GM12875 (cell line): ENCODE measurements at regions not wholly inside any gene's neighbourhood (a gene's known extent, or its start where the extent isn't known, plus 50 kb on each side); places are given as distances from the start of the nearest gene placed in this dataset.

Source experiments
- H3K4me3 ChIP-seq: one replicate; pipeline ENCODE4 v1.5.1; 2011; ENCODE audit warnings: low read depth, low read length, control low read depth
- TF ChIP-seq, protein P1 (sequence below): IDR thresholded peaks from 2 replicates; pipeline ENCODE4 v1.5.1; 2011; ENCODE audit warnings: low read depth, mild to moderate bottlenecking, control low read depth, inconsistent platforms, low read length, moderate library complexity, borderline replicate concordance; ENCODE audit not compliant: insufficient read depth

GRCh38 chr16:9327253-9327652 is 235.8 kb downstream of the HAPSTR1 start:
- H3K4me3 ChIP-seq = no peak overlapping the region
- TF ChIP-seq, protein P1, sequence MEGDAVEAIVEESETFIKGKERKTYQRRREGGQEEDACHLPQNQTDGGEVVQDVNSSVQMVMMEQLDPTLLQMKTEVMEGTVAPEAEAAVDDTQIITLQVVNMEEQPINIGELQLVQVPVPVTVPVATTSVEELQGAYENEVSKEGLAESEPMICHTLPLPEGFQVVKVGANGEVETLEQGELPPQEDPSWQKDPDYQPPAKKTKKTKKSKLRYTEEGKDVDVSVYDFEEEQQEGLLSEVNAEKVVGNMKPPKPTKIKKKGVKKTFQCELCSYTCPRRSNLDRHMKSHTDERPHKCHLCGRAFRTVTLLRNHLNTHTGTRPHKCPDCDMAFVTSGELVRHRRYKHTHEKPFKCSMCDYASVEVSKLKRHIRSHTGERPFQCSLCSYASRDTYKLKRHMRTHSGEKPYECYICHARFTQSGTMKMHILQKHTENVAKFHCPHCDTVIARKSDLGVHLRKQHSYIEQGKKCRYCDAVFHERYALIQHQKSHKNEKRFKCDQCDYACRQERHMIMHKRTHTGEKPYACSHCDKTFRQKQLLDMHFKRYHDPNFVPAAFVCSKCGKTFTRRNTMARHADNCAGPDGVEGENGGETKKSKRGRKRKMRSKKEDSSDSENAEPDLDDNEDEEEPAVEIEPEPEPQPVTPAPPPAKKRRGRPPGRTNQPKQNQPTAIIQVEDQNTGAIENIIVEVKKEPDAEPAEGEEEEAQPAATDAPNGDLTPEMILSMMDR = no peak

DNA sequence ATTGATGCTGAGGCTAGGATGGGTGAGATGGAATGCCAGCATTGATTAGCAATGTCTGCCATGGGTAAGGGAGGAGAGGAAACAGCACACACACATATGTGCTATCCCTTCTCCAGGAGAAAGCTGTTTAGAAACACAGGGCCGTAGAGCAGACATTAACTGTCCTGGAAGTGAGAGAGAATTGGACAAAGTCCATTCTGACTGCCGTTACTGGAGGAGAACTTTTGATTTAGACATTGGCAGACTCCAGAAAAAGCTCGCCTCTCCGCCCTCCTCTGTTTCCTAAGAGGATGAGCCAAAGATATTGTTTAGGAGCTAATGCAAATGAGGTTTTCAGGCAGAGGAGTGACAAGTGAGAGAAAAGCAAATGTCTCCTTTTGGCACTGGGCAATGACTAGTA is 237.0 kb downstream of the HAPSTR1 start:
- TF ChIP-seq, protein P1 = no peak
- no peak overlapping the region for H3K4me3 ChIP-seq

GRCh38 chr16:9330095-9330494 is 238.7 kb downstream of the HAPSTR1 start:
- TF ChIP-seq, protein P1 = no peak
- no peak overlapping the region for H3K4me3 ChIP-seq

DNA sequence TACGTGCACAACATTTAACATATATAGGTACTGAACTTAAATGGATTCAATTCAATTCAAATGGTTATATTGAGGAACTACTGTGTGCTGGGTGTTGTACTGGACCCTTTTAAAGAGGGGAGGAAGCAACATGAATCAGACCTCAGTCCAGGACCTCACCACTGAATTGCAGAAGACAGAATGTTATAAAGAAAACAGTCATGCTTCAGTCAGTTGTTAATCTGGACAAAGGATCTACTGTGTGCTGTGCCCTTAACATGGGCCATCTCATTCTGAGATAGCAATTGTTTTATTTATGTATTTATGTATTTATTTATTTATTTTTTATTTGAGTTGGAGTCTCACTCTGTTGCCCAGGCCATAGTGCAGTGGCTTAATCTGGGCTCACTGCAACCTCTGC is 240.1 kb downstream of the HAPSTR1 start:
- TF ChIP-seq, protein P1 = no peak
- H3K4me3 ChIP-seq = no peak overlapping the region

GRCh38 chr16:9332574-9333148 is 241.2 kb downstream of the HAPSTR1 start:
- TF ChIP-seq, protein P1 = no peak
- no peak overlapping the region for H3K4me3 ChIP-seq

GRCh38 chr16:9333469-9333868 is 242.0 kb downstream of the HAPSTR1 start:
- TF ChIP-seq, protein P1 = no peak
- no peak overlapping the region for H3K4me3 ChIP-seq

GRCh38 chr16:9334103-9334502 is 242.7 kb downstream of the HAPSTR1 start:
- no peak overlapping the region for H3K4me3 ChIP-seq
- TF ChIP-seq, protein P1 = no peak
